ENCODE measurements at regions not wholly inside any gene's neighbourhood (a gene's known extent, or its start where the extent isn't known, plus 50 kb on each side); places are given as distances from the start of the nearest gene placed in this dataset.

DNA sequence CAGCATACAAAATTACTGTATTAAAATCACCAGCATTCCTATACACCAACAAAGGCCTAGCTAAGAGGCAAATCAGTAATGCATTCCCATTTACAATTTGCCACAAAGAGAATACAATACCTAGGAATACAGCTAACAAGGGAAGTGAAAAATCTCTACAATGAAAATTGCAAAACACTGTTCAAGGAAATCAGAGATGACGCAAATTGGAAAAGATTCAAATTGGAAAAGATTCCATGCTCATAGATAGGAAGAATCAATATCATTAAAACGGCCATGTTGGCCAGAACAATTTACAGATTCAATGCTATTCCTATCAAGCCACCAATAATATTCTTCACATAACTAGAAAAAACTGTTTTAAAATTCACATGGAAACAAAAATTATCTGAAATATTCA lies 123.0 kb upstream of the ANO5 start:
- TF ChIP-seq EZH2phosphoT487 (IDR thresholded peaks at IDR 0.05; ENCODE audit: borderline replicate concordance, low read length), result no peak
- TF ChIP-seq, protein P1, sequence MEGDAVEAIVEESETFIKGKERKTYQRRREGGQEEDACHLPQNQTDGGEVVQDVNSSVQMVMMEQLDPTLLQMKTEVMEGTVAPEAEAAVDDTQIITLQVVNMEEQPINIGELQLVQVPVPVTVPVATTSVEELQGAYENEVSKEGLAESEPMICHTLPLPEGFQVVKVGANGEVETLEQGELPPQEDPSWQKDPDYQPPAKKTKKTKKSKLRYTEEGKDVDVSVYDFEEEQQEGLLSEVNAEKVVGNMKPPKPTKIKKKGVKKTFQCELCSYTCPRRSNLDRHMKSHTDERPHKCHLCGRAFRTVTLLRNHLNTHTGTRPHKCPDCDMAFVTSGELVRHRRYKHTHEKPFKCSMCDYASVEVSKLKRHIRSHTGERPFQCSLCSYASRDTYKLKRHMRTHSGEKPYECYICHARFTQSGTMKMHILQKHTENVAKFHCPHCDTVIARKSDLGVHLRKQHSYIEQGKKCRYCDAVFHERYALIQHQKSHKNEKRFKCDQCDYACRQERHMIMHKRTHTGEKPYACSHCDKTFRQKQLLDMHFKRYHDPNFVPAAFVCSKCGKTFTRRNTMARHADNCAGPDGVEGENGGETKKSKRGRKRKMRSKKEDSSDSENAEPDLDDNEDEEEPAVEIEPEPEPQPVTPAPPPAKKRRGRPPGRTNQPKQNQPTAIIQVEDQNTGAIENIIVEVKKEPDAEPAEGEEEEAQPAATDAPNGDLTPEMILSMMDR (IDR thresholded peaks at IDR 0.05; ENCODE audit: low read depth, low read length, poor library complexity, severe bottlenecking), result no peak
